GM21528 (cell line): ENCODE measurements at regions not wholly inside any gene's neighbourhood (a gene's known extent, or its start where the extent isn't known, plus 50 kb on each side); places are given as distances from the start of the nearest gene placed in this dataset.
"Not testable (repeated sequence)": the region's sequence is repeated elsewhere in the genome, so short reads cannot be mapped to it uniquely, and the experiment has no call there.

Experiments
- ATAC-seq: cut with Tn5 transposase; IDR thresholded peaks from one replicate; pipeline ENCODE4 v1.9.1; 2021; ENCODE audit warnings: mild to moderate bottlenecking, moderate library complexity; ENCODE audit not compliant: unreplicated experiment, low FRiP score

- no peak for ATAC-seq
Observed at GRCh38 chr2:145007093-145007959, 487.4 kb upstream of the ZEB2 start.

- no peak for ATAC-seq
Observed at GRCh38 chr2:145002624-145003023, 482.7 kb upstream of the ZEB2 start.

GRCh38 chr2:145000376-145000775 lies 480.5 kb upstream of the ZEB2 start:
- ATAC-seq = no peak

- ATAC-seq = no peak
Observed at GRCh38 chr2:144999936-145000335, 480.0 kb upstream of the ZEB2 start.

GRCh38 chr2:144999071-144999875 lies 479.4 kb upstream of the ZEB2 start:
- ATAC-seq = no peak

GRCh38 chr2:144998435-144998834 lies 478.5 kb upstream of the ZEB2 start:
- ATAC-seq = no peak

GRCh38 chr2:144996225-144996795 lies 476.4 kb upstream of the ZEB2 start:
- no peak for ATAC-seq

GRCh38 chr2:144995482-144995881 lies 475.6 kb upstream of the ZEB2 start:
- no peak for ATAC-seq

- ATAC-seq = no peak
Observed at GRCh38 chr2:144990661-144991060, 470.7 kb upstream of the ZEB2 start.

- ATAC-seq = no peak
Observed at GRCh38 chr2:144989579-144990270, 469.8 kb upstream of the ZEB2 start.

- ATAC-seq = no peak
Observed at GRCh38 chr2:144988591-144988990, 468.7 kb upstream of the ZEB2 start.

GRCh38 chr2:144986691-144987090 lies 466.8 kb upstream of the ZEB2 start:
- ATAC-seq = no peak

GRCh38 chr2:144984038-144984437 lies 464.1 kb upstream of the ZEB2 start:
- no peak for ATAC-seq

- no peak for ATAC-seq
Observed at GRCh38 chr2:144983107-144983506, 463.2 kb upstream of the ZEB2 start.

- ATAC-seq = no peak
Observed at GRCh38 chr2:144982481-144982880, 462.6 kb upstream of the ZEB2 start.

GRCh38 chr2:144975881-144976280 lies 456.0 kb upstream of the ZEB2 start:
- no peak for ATAC-seq

- no peak for ATAC-seq
Observed at GRCh38 chr2:144972676-144973075, 452.8 kb upstream of the ZEB2 start.

GRCh38 chr2:144971786-144972335 lies 451.9 kb upstream of the ZEB2 start:
- ATAC-seq = no peak

- ATAC-seq = not testable (repeated sequence)
Observed at GRCh38 chr2:144970410-144970809, 450.5 kb upstream of the ZEB2 start.

- not testable (repeated sequence) for ATAC-seq
Observed at GRCh38 chr2:144969564-144969963, 449.6 kb upstream of the ZEB2 start.
